CD4-positive, CD25-positive, alpha-beta regulatory T cell (primary cell): ENCODE measurements at regions not wholly inside any gene's neighbourhood (a gene's known extent, or its start where the extent isn't known, plus 50 kb on each side); places are given as distances from the start of the nearest gene placed in this dataset.

Experiments used
- ATAC-seq, 2 donors: fragments of 150-1000 bp; cut with Tn5 transposase; one replicate each; pipeline ENCODE4 v1.10.0; 2021; ENCODE audit warnings: low read depth in 2 of 2, moderate number of reproducible peaks in 2 of 2, moderate library complexity in 1 of 2
- DNase-seq, 3 donors: peaks; one replicate each; pipeline versions ENCODE4 v3.0.0 to v3.0.0-alpha.2; 2012 to 2022; ENCODE audit warnings: mixed read lengths in 1 of 3
- H3K27ac ChIP-seq: one replicate; pipeline ENCODE4 v1.7.0; 2013; ENCODE audit warnings: mild to moderate bottlenecking, low read length; ENCODE audit not compliant: insufficient read depth, poor library complexity, severe bottlenecking
- H3K27me3 ChIP-seq: one replicate; pipeline ENCODE4 v1.7.0; 2013; ENCODE audit warnings: low read length; ENCODE audit not compliant: control insufficient read depth, insufficient read depth
- H3K36me3 ChIP-seq: one replicate; pipeline ENCODE4 v1.7.0; 2013; ENCODE audit warnings: mild to moderate bottlenecking, low read length, moderate library complexity; ENCODE audit not compliant: control insufficient read depth, insufficient read depth
- H3K4me1 ChIP-seq: 2 replicates; pipeline ENCODE4 v1.7.0; 2013; ENCODE audit warnings: mild to moderate bottlenecking, low read length; ENCODE audit not compliant: insufficient read depth, control insufficient read depth, poor library complexity, severe bottlenecking
- H3K4me3 ChIP-seq: one replicate; pipeline ENCODE4 v1.7.0; 2013; ENCODE audit warnings: low read depth, mild to moderate bottlenecking, low read length, moderate library complexity
- H3K9me3 ChIP-seq, 2 experiments: 1 replicate in 1 of 2; 2 replicates in 1 of 2; pipeline ENCODE4 v1.7.0; 2013; ENCODE audit warnings: low read length in 2 of 2, mild to moderate bottlenecking in 1 of 2, moderate library complexity in 1 of 2; ENCODE audit not compliant: control insufficient read depth in 2 of 2
- H3K27ac Mint-ChIP-seq, 3 donors: one replicate each; pipeline ENCODE4 v1.8.0; 2020 to 2022; ENCODE audit warnings: mild to moderate bottlenecking in 3 of 3, mixed read lengths in 3 of 3, moderate library complexity in 2 of 3
- H3K27me3 Mint-ChIP-seq: one replicate; pipeline ENCODE4 v1.8.0; 2022; ENCODE audit warnings: mild to moderate bottlenecking, mixed read lengths
- H3K36me3 Mint-ChIP-seq: one replicate; pipeline ENCODE4 v1.8.0; 2020; ENCODE audit warnings: mixed read lengths
- H3K4me1 Mint-ChIP-seq, 4 donors: one replicate each; pipeline ENCODE4 v1.8.0; 2020 to 2022; ENCODE audit warnings: mixed read lengths in 4 of 4, mild to moderate bottlenecking in 1 of 4
- H3K4me3 Mint-ChIP-seq, 4 donors: one replicate each; pipeline ENCODE4 v1.8.0; 2020 to 2022; ENCODE audit warnings: mild to moderate bottlenecking in 4 of 4, mixed read lengths in 4 of 4, moderate library complexity in 3 of 4
- H3K9me3 Mint-ChIP-seq, 7 donors: one replicate each; pipeline ENCODE4 v1.8.0; 2020 to 2022; ENCODE audit warnings: mixed read lengths in 7 of 7, mild to moderate bottlenecking in 3 of 7, moderate library complexity in 2 of 7

GRCh38 chr10:78800535-78801320 lies 268.0 kb upstream of the ZMIZ1 start:
- Mint-ChIP-seq H3K4me3 (no peak overlapping the region), H3K27me3 (peaks cover 6% of the 10 kb centered on the region), H3K36me3 (no peaks in the 10 kb centered on the region), H3K9me3 (no peaks in the 10 kb centered on the region), H3K27ac (no peak overlapping the region), H3K4me1 (no peaks in the 10 kb centered on the region)
- H3K27ac ChIP-seq, result no peak overlapping the region
- peaks cover 4% of the 10 kb centered on the region for H3K27me3 ChIP-seq
- H3K4me3 ChIP-seq, result no peak overlapping the region
- H3K4me1 ChIP-seq, result no peaks in the 10 kb centered on the region
- ATAC-seq (no peak), DNase-seq (no peak)
- H3K36me3 ChIP-seq, result no peaks in the 10 kb centered on the region
- H3K9me3 ChIP-seq, result no peaks in the 10 kb centered on the region

DNA sequence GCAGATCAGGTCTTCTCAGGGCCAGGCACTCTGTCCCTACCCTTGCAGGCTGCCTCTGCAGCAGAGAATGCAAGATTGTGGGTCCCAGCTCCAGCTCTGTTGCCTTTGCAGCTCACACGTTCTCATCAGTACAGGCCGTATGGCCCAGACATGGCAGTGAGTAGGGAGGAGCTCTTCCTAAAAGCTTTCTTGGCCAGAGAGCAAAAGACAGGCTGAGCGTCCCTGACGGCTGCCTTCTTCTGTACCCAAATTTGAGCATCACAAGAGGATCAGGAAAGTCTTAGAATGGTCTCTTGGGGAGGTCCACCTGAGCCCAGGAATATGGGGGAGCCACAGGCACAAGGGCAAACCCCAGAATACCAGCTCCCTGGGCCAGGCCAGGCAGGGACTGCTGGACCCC lies 266.3 kb upstream of the ZMIZ1 start:
- Histone ChIP-seq H3K9me3 (no peaks in the 10 kb centered on the region), H3K36me3 (no peaks in the 10 kb centered on the region), H3K4me3 (no peak overlapping the region), H3K27ac (no peak overlapping the region), H3K27me3 (peaks cover 4% of the 10 kb centered on the region), H3K4me1 (no peaks in the 10 kb centered on the region)
- no peaks in the 10 kb centered on the region for H3K4me1 Mint-ChIP-seq
- H3K27me3 Mint-ChIP-seq, result no peaks in the 10 kb centered on the region
- no peak for DNase-seq
- H3K9me3 Mint-ChIP-seq, result no peaks in the 10 kb centered on the region
- H3K36me3 Mint-ChIP-seq, result no peaks in the 10 kb centered on the region
- no peak overlapping the region for H3K27ac Mint-ChIP-seq
- ATAC-seq, result no peak
- no peak overlapping the region for H3K4me3 Mint-ChIP-seq

DNA sequence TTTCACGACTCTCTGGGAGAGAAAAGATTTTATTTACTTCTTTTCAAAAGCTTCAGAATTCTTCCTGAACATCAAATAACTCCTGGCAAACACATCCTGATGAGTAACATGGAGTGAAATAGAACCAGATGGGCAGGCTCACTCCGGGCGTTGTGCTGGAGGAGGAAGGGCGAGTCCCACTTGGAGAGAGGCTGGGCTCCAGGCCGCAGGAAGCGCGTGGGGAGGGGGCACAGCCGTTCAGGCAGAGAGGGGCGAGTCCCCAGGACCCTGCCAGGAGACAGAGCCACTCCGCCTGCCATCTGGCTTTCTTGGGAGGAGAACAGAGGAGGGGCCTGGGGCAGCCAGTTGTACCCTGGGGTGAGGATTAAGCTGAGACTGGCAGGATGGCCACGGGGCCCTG lies 265.9 kb upstream of the ZMIZ1 start:
- Mint-ChIP-seq H3K27ac (no peak overlapping the region), H3K4me1 (no peaks in the 10 kb centered on the region), H3K4me3 (no peak overlapping the region), H3K27me3 (peaks cover under 1% of the 10 kb centered on the region), H3K36me3 (no peaks in the 10 kb centered on the region), H3K9me3 (no peaks in the 10 kb centered on the region)
- Histone ChIP-seq H3K9me3 (no peaks in the 10 kb centered on the region), H3K36me3 (no peaks in the 10 kb centered on the region), H3K27ac (no peak overlapping the region), H3K4me3 (no peak overlapping the region), H3K4me1 (no peaks in the 10 kb centered on the region), H3K27me3 (peaks cover 4% of the 10 kb centered on the region)
- DNase-seq (no peak), ATAC-seq (no peak)

GRCh38 chr10:78803710-78804109 lies 265.1 kb upstream of the ZMIZ1 start:
- Mint-ChIP-seq H3K9me3 (no peaks in the 10 kb centered on the region), H3K4me1 (no peaks in the 10 kb centered on the region), H3K27ac (no peak overlapping the region), H3K36me3 (no peaks in the 10 kb centered on the region), H3K27me3 (peaks cover 4% of the 10 kb centered on the region), H3K4me3 (no peak overlapping the region)
- no peak overlapping the region for H3K27ac ChIP-seq
- H3K9me3 ChIP-seq, result no peaks in the 10 kb centered on the region
- H3K4me3 ChIP-seq, result no peak overlapping the region
- no peak for ATAC-seq
- no peaks in the 10 kb centered on the region for H3K4me1 ChIP-seq
- no peak for DNase-seq
- no peaks in the 10 kb centered on the region for H3K27me3 ChIP-seq
- no peaks in the 10 kb centered on the region for H3K36me3 ChIP-seq

DNA sequence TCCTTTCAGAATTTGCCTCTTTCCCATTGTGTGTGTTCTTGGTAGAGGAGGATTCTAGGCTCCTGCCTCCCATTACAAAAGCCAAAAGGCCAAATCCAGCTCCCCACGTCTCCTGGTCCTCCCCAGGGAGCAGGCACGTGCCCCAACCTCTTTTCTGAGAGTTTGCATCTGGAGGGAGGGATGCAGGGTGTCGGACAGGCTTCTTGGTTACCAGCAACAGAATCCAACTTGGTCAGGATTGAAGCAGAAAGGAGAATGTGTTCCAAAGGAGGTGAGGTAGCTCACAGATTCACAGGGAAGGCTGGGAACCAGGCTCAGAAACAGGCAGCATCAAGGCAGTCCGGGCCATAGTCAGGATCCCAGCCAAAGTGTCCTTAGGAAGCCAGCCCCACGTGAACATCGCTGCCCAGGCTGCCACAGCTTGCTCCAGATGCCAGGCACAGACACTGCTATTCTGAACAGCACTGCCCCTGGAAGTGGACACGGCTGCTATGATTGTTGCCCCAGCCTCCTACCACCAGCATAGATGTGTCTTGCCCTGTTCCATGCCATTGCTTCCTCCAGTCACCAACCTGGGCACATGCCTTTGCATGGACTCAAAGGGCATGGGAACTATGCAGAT lies 264.2 kb upstream of the ZMIZ1 start:
- Mint-ChIP-seq H3K27ac (no peak overlapping the region), H3K27me3 (peaks cover 4% of the 10 kb centered on the region), H3K9me3 (no peaks in the 10 kb centered on the region), H3K4me1 (no peaks in the 10 kb centered on the region), H3K36me3 (no peaks in the 10 kb centered on the region), H3K4me3 (no peak overlapping the region)
- Histone ChIP-seq H3K27me3 (no peaks in the 10 kb centered on the region), H3K9me3 (no peaks in the 10 kb centered on the region), H3K4me3 (no peak overlapping the region), H3K36me3 (no peaks in the 10 kb centered on the region), H3K27ac (no peak overlapping the region), H3K4me1 (no peaks in the 10 kb centered on the region)
- DNase-seq (no peak), ATAC-seq (no peak)

- Histone ChIP-seq H3K4me3 (no peak overlapping the region), H3K36me3 (no peaks in the 10 kb centered on the region), H3K27me3 (no peaks in the 10 kb centered on the region), H3K9me3 (no peaks in the 10 kb centered on the region), H3K27ac (no peak overlapping the region), H3K4me1 (no peaks in the 10 kb centered on the region)
- H3K27me3 Mint-ChIP-seq, result peaks cover 4% of the 10 kb centered on the region
- H3K9me3 Mint-ChIP-seq, result peaks cover 0 to 1% (median 0%) of the 10 kb centered on the region in 7 donors
- H3K4me3 Mint-ChIP-seq, result no peak overlapping the region
- no peak overlapping the region for H3K27ac Mint-ChIP-seq
- H3K36me3 Mint-ChIP-seq, result no peaks in the 10 kb centered on the region
- H3K4me1 Mint-ChIP-seq, result no peaks in the 10 kb centered on the region
- ATAC-seq (no peak), DNase-seq (no peak)
Observed at GRCh38 chr10:78805176-78805575, 263.6 kb upstream of the ZMIZ1 start.

- no peaks in the 10 kb centered on the region for H3K27me3 ChIP-seq
- H3K9me3 Mint-ChIP-seq, result peaks cover 0 to 1% (median 0%) of the 10 kb centered on the region in 7 donors
- no peaks in the 10 kb centered on the region for H3K9me3 ChIP-seq
- H3K4me3 Mint-ChIP-seq, result no peak overlapping the region
- DNase-seq (no peak), ATAC-seq (no peak)
- H3K4me1 Mint-ChIP-seq, result no peaks in the 10 kb centered on the region
- H3K27me3 Mint-ChIP-seq, result peaks cover 11% of the 10 kb centered on the region
- no peaks in the 10 kb centered on the region for H3K4me1 ChIP-seq
- no peak overlapping the region for H3K27ac Mint-ChIP-seq
- no peak overlapping the region for H3K27ac ChIP-seq
- no peaks in the 10 kb centered on the region for H3K36me3 Mint-ChIP-seq
- H3K4me3 ChIP-seq, result no peak overlapping the region
- no peaks in the 10 kb centered on the region for H3K36me3 ChIP-seq
Observed at GRCh38 chr10:78806681-78807221, 262.0 kb upstream of the ZMIZ1 start.
